H9 (cell line): ENCODE measurements at regions not wholly inside any gene's neighbourhood (a gene's known extent, or its start where the extent isn't known, plus 50 kb on each side); places are given as distances from the start of the nearest gene placed in this dataset.

Experiments used
- DNase-seq: peaks from one replicate; pipeline ENCODE4 v3.0.0-alpha.2; 2017
- H2AFZ ChIP-seq: one replicate; pipeline ENCODE4 v1.6.1; 2013; ENCODE audit warnings: mild to moderate bottlenecking, low read length, control low read depth, moderate library complexity
- H2AK5ac ChIP-seq: 2 replicates; pipeline ENCODE4 v1.6.1; 2013; ENCODE audit warnings: low read length, control low read depth, mixed read lengths; ENCODE audit not compliant: insufficient read length
- H2BK120ac ChIP-seq: one replicate; pipeline ENCODE4 v1.6.1; 2013; ENCODE audit warnings: low read depth, mild to moderate bottlenecking, low read length, control low read depth, inconsistent platforms; ENCODE audit not compliant: poor library complexity, severe bottlenecking
- H2BK12ac ChIP-seq: 2 replicates; pipeline ENCODE4 v1.6.1; 2013; ENCODE audit warnings: low read length, control low read depth, mixed read lengths, low read depth; ENCODE audit not compliant: insufficient read length
- H2BK15ac ChIP-seq: 2 replicates; pipeline ENCODE4 v1.6.1; 2013; ENCODE audit warnings: low read depth, low read length, control low read depth
- H2BK20ac ChIP-seq: one replicate; pipeline ENCODE4 v1.6.1; 2013; ENCODE audit warnings: low read depth, mild to moderate bottlenecking, low read length, control low read depth, inconsistent platforms; ENCODE audit not compliant: poor library complexity, severe bottlenecking
- H2BK5ac ChIP-seq: 2 replicates; pipeline ENCODE4 v1.6.1; 2013; ENCODE audit warnings: low read length, control low read depth, mixed read lengths; ENCODE audit not compliant: insufficient read length
- H3K14ac ChIP-seq: 2 replicates; pipeline ENCODE4 v1.6.1; 2013; ENCODE audit warnings: low read length, control low read depth; ENCODE audit not compliant: insufficient read depth
- H3K18ac ChIP-seq: 2 replicates; pipeline ENCODE4 v1.6.1; 2013; ENCODE audit warnings: low read depth, mild to moderate bottlenecking, mixed read lengths, low read length, control low read depth; ENCODE audit not compliant: insufficient read length
- H3K23ac ChIP-seq: 2 replicates; pipeline ENCODE4 v1.6.1; 2013; ENCODE audit warnings: low read length, control low read depth, mixed read lengths, low read depth; ENCODE audit not compliant: insufficient read length
- H3K23me2 ChIP-seq: 2 replicates; pipeline ENCODE4 v1.6.1; 2013; ENCODE audit warnings: low read depth, mild to moderate bottlenecking, mixed read lengths, low read length, control low read depth; ENCODE audit not compliant: insufficient read length, poor library complexity, severe bottlenecking
- H3K27ac ChIP-seq: 2 replicates; pipeline ENCODE4 v1.5.1; 2013; ENCODE audit warnings: low read length, control low read depth, mixed read lengths, low read depth; ENCODE audit not compliant: insufficient read length
- H3K27me3 ChIP-seq: 2 replicates; pipeline ENCODE4 v1.6.1; 2013; ENCODE audit warnings: low read length, control low read depth, inconsistent platforms; ENCODE audit not compliant: insufficient read depth
- H3K4ac ChIP-seq: 2 replicates; pipeline ENCODE4 v1.6.1; 2013; ENCODE audit warnings: low read depth, mild to moderate bottlenecking, control low read depth, inconsistent platforms, low read length, moderate library complexity
- H3K4me1 ChIP-seq: 2 replicates; pipeline ENCODE4 v1.6.1; 2013; ENCODE audit warnings: low read length, control low read depth, inconsistent platforms; ENCODE audit not compliant: insufficient read depth
- H3K4me2 ChIP-seq: 2 replicates; pipeline ENCODE4 v1.6.1; 2013; ENCODE audit warnings: low read length, control low read depth, mixed read lengths; ENCODE audit not compliant: insufficient read length, insufficient read depth
- H3K56ac ChIP-seq: 2 replicates; pipeline ENCODE4 v1.6.1; 2013; ENCODE audit warnings: low read depth, mild to moderate bottlenecking, mixed read lengths, low read length, control low read depth; ENCODE audit not compliant: insufficient read length
- H3K79me1 ChIP-seq: 2 replicates; pipeline ENCODE4 v1.6.1; 2013; ENCODE audit warnings: low read depth, mild to moderate bottlenecking, moderate library complexity, low read length, control low read depth, inconsistent platforms; ENCODE audit not compliant: insufficient read depth, poor library complexity, severe bottlenecking
- H3K79me2 ChIP-seq: 2 replicates; pipeline ENCODE4 v1.6.1; 2013; ENCODE audit warnings: low read length, control low read depth, inconsistent platforms; ENCODE audit not compliant: insufficient read depth
- H3K9ac ChIP-seq: 2 replicates; pipeline ENCODE4 v1.6.1; 2013; ENCODE audit warnings: low read length, control low read depth, mixed read lengths; ENCODE audit not compliant: insufficient read length; ENCODE audit errors: extremely low read depth
- H3K9me3 ChIP-seq: one replicate; pipeline ENCODE4 v1.6.1; 2013; ENCODE audit warnings: low read depth, low read length, inconsistent platforms; ENCODE audit not compliant: control insufficient read depth
- H3T11ph ChIP-seq: one replicate; pipeline ENCODE4 v1.6.1; 2013; ENCODE audit warnings: mild to moderate bottlenecking, low read length, control low read depth, inconsistent platforms
- H4K20me1 ChIP-seq: one replicate; pipeline ENCODE4 v1.6.1; 2013; ENCODE audit not compliant: control insufficient read depth, insufficient read length, insufficient read depth
- H4K5ac ChIP-seq: 2 replicates; pipeline ENCODE4 v1.6.1; 2013; ENCODE audit warnings: low read depth, mild to moderate bottlenecking, mixed read lengths, low read length, control low read depth; ENCODE audit not compliant: insufficient read length
- H4K8ac ChIP-seq: replicated peaks from 2 replicates; pipeline ENCODE4 v1.6.1; 2013; ENCODE audit warnings: low read length, control low read depth, mixed read lengths, low read depth; ENCODE audit not compliant: insufficient read length
- H4K91ac ChIP-seq: 2 replicates; pipeline ENCODE4 v1.6.1; 2013; ENCODE audit warnings: low read depth, mild to moderate bottlenecking, moderate library complexity, mixed read lengths, low read length, control low read depth; ENCODE audit not compliant: insufficient read length
- H3K27ac Mint-ChIP-seq, 3 experiments: 2 replicates in 2 of 3; 3 replicates in 1 of 3; pipeline ENCODE4 v1.8.0; 2020 to 2021; ENCODE audit warnings: mixed read lengths in 3 of 3, mild to moderate bottlenecking in 1 of 3, moderate library complexity in 1 of 3
- H3K27me3 Mint-ChIP-seq: 2 replicates; pipeline ENCODE4 v1.8.0; 2021; ENCODE audit warnings: low read depth, mild to moderate bottlenecking, moderate library complexity, mixed read lengths
- H3K36me3 Mint-ChIP-seq, 3 experiments: 2 replicates in 2 of 3; 3 replicates in 1 of 3; pipeline ENCODE4 v1.8.0; 2020 to 2021; ENCODE audit warnings: low read depth in 3 of 3, mixed read lengths in 3 of 3; ENCODE audit not compliant: insufficient read depth in 1 of 3
- H3K4me1 Mint-ChIP-seq, 2 experiments: 2 replicates each; pipeline ENCODE4 v1.8.0; 2020; ENCODE audit warnings: mixed read lengths in 2 of 2
- H3K4me3 Mint-ChIP-seq, 2 experiments: 2 replicates in 1 of 2; 3 replicates in 1 of 2; pipeline ENCODE4 v1.8.0; 2020 to 2021; ENCODE audit warnings: mild to moderate bottlenecking in 2 of 2, mixed read lengths in 2 of 2, moderate library complexity in 1 of 2
- H3K9me3 Mint-ChIP-seq, 2 experiments: 2 replicates in 1 of 2; 3 replicates in 1 of 2; pipeline ENCODE4 v1.8.0; 2020; ENCODE audit warnings: mild to moderate bottlenecking in 2 of 2, mixed read lengths in 2 of 2, moderate library complexity in 1 of 2
- WGBS: extraction: QIAGEN DNeasy Blood & Tissue Kit; methylation state at CpG from one replicate; pipeline ENCODE4 v1.1.7; 2013; ENCODE audit warnings: missing lambda C conversion rate, low lambda C conversion rate, mixed read lengths; ENCODE audit not compliant: insufficient read length; ENCODE audit errors: extremely low coverage; 5-methylcytosine and 5-hydroxymethylcytosine counted together
- TF ChIP-seq, protein P1 (sequence below): fragments of 200-600 bp; sonication (generic); conservative IDR thresholded peaks from 3 replicates; pipeline ENCODE4 v1.8.0; 2021; ENCODE audit warnings: antibody characterized with exemption, mild to moderate bottlenecking

GRCh38 chr6:93975159-93975558 is 555.8 kb upstream of the EPHA7 start:
- no peaks in the 10 kb centered on the region for H3K9me3 Mint-ChIP-seq
- Histone ChIP-seq H3T11ph (no peak overlapping the region), H4K8ac (no peak overlapping the region), H3K79me1 (no peaks in the 10 kb centered on the region), H2AFZ (no peak overlapping the region), H2BK120ac (no peak overlapping the region), H3K4me1 (peaks cover 3% of the 10 kb centered on the region; the same call in 1 of the 2 replicates), H3K9ac (no peak overlapping the region), H3K4ac (no peak overlapping the region), H3K14ac (no peak overlapping the region), H3K56ac (no peak overlapping the region), H3K18ac (no peak overlapping the region), H4K5ac (no peak overlapping the region), H2BK15ac (no peak overlapping the region), H3K79me2 (no peaks in the 10 kb centered on the region), H3K27ac (no peak overlapping the region), H3K23ac (no peak overlapping the region), H2BK12ac (no peak overlapping the region), H3K27me3 (no peaks in the 10 kb centered on the region), H3K9me3 (no peaks in the 10 kb centered on the region), H2BK20ac (no peak overlapping the region), H4K20me1 (no peaks in the 10 kb centered on the region), H2BK5ac (no peak overlapping the region), H3K23me2 (no peaks in the 10 kb centered on the region), H2AK5ac (no peak overlapping the region), H4K91ac (no peak overlapping the region), H3K4me2 (no peak overlapping the region)
- TF ChIP-seq, protein P1, sequence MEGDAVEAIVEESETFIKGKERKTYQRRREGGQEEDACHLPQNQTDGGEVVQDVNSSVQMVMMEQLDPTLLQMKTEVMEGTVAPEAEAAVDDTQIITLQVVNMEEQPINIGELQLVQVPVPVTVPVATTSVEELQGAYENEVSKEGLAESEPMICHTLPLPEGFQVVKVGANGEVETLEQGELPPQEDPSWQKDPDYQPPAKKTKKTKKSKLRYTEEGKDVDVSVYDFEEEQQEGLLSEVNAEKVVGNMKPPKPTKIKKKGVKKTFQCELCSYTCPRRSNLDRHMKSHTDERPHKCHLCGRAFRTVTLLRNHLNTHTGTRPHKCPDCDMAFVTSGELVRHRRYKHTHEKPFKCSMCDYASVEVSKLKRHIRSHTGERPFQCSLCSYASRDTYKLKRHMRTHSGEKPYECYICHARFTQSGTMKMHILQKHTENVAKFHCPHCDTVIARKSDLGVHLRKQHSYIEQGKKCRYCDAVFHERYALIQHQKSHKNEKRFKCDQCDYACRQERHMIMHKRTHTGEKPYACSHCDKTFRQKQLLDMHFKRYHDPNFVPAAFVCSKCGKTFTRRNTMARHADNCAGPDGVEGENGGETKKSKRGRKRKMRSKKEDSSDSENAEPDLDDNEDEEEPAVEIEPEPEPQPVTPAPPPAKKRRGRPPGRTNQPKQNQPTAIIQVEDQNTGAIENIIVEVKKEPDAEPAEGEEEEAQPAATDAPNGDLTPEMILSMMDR: no peak
- no peak overlapping the region for H3K27ac Mint-ChIP-seq
- DNase-seq: no peak
- H3K4me3 Mint-ChIP-seq: no peak overlapping the region
- no CpG with 5 or more reads among the region's 3 CpGs for WGBS
- peaks cover 7 to 12% of the 10 kb centered on the region in 2 experiments for H3K4me1 Mint-ChIP-seq
- no peaks in the 10 kb centered on the region for H3K27me3 Mint-ChIP-seq
- H3K36me3 Mint-ChIP-seq: no peaks in the 10 kb centered on the region
